HUES64 (cell line): ENCODE measurements at regions not wholly inside any gene's neighbourhood (a gene's known extent, or its start where the extent isn't known, plus 50 kb on each side); places are given as distances from the start of the nearest gene placed in this dataset.

Experiments used
- H3K27ac ChIP-seq: 2 replicates; pipeline ENCODE4 v1.7.0; 2013; ENCODE audit warnings: low read depth, low read length, inconsistent platforms
- H3K27me3 ChIP-seq: 2 replicates; pipeline ENCODE4 v1.6.1; 2013; ENCODE audit warnings: mild to moderate bottlenecking, low read length; ENCODE audit not compliant: insufficient read depth
- H3K36me3 ChIP-seq: 2 replicates; pipeline ENCODE4 v1.6.1; 2013; ENCODE audit warnings: mild to moderate bottlenecking, low read length; ENCODE audit not compliant: insufficient read depth
- H3K4me1 ChIP-seq: 2 replicates; pipeline ENCODE4 v1.6.1; 2013; ENCODE audit warnings: mild to moderate bottlenecking, low read length, moderate library complexity; ENCODE audit not compliant: insufficient read depth
- H3K4me3 ChIP-seq: 2 replicates; pipeline ENCODE4 v1.5.1; 2013; ENCODE audit warnings: mild to moderate bottlenecking, low read length, moderate library complexity
- H3K9ac ChIP-seq: 2 replicates; pipeline ENCODE4 v1.6.1; 2013; ENCODE audit warnings: mild to moderate bottlenecking, low read depth, low read length
- H3K9me3 ChIP-seq: 2 replicates; pipeline ENCODE4 v1.6.1; 2013; ENCODE audit warnings: low read depth, low read length; ENCODE audit not compliant: insufficient read depth
- WGBS: fragments of 150-250, 120-280 bp; methylation state at CpG from one replicate; pipeline ENCODE4 v1.1.7; 2013; ENCODE audit warnings: missing lambda C conversion rate; 5-methylcytosine and 5-hydroxymethylcytosine counted together

DNA sequence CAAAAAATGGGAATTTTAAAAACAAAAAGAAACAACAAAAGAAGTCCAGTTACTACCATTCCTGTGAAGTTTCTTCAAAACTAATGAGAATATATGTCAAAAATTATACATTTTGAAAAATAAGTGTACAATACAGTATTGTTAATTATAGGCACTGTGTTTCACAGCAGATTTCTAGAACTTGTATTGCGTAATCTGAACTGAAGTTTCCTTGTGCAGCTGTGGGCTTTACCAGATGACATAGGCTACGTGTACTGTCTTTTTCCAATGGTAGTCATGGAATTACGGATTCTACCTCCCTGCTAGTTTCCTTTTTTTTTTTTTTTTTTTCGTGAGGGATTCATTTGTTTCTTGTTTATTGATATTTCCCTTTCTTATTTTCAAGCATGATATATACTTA lies 113.8 kb upstream of the GABRA2 start:
- H3K9ac ChIP-seq: no peak overlapping the region
- H3K27ac ChIP-seq: no peak overlapping the region
- no peaks in the 10 kb centered on the region for H3K27me3 ChIP-seq
- H3K9me3 ChIP-seq: no peaks in the 10 kb centered on the region
- no peak overlapping the region for H3K4me3 ChIP-seq
- WGBS: 98% methylated on average over 2 of the region's 4 CpGs
- H3K4me1 ChIP-seq: no peaks in the 10 kb centered on the region
- no peaks in the 10 kb centered on the region for H3K36me3 ChIP-seq

- Histone ChIP-seq H3K27ac (no peak overlapping the region), H3K4me1 (peaks cover 33% of the 10 kb centered on the region), H3K4me3 (no peak overlapping the region), H3K36me3 (no peaks in the 10 kb centered on the region), H3K9ac (no peak overlapping the region), H3K9me3 (no peaks in the 10 kb centered on the region), H3K27me3 (no peaks in the 10 kb centered on the region)
- WGBS: 95% methylated on average over 3 of the region's 3 CpGs
Observed at GRCh38 chr4:46492394-46492793, 102.5 kb upstream of the GABRA2 start.

DNA sequence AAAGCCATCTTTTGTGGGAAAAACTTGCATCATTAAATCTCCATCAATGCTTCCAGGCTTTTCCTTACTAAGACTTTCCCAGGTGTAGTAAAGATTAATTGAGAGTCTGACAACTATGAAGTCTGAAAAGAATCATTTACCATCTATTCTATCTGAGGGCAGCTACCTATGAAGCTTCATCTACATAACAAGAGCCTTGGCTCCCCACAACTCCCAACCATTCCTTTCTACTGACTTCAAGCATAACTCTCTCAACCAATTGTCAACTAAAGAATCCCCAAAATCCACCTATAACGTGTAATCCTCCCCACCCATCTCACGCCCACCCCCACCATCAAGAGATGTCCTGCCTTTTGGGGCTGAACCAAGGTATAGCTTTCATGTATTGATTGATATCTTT lies 101.5 kb upstream of the GABRA2 start:
- no peak overlapping the region for H3K9ac ChIP-seq
- no peak overlapping the region for H3K4me3 ChIP-seq
- 56% methylated on average over 2 of the region's 2 CpGs for WGBS
- H3K27ac ChIP-seq: peak overlapping the region; percentile 4; the same call in 1 of the 2 replicates
- H3K9me3 ChIP-seq: no peaks in the 10 kb centered on the region
- H3K4me1 ChIP-seq: peaks cover 33% of the 10 kb centered on the region
- no peaks in the 10 kb centered on the region for H3K27me3 ChIP-seq
- no peaks in the 10 kb centered on the region for H3K36me3 ChIP-seq

- Histone ChIP-seq H3K9me3 (no peaks in the 10 kb centered on the region), H3K9ac (no peak overlapping the region), H3K27ac (no peak overlapping the region), H3K27me3 (no peaks in the 10 kb centered on the region), H3K4me1 (no peaks in the 10 kb centered on the region), H3K36me3 (no peaks in the 10 kb centered on the region), H3K4me3 (no peak overlapping the region)
Observed at GRCh38 chr4:46484881-46485280, 95.0 kb upstream of the GABRA2 start.

DNA sequence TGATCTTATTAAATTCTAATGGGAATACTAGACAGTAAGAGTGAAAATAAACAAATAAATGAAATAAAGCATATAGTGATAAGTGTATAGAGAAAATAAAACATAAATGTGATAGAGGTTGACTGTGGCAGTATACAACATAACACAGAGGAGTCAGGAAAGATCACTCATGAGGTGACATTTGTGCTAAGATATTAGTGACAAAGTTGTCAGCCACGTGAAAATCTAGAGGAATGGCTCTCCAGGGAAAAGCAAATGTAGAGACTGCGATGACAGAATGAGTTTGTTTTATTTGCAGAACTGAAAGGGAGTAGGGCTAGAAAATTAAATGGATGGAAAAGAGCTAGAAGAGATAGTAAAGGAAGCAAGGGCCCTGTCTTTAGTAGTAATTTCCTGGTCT lies 72.8 kb upstream of the GABRA2 start:
- H3K36me3 ChIP-seq: no peaks in the 10 kb centered on the region
- no peaks in the 10 kb centered on the region for H3K27me3 ChIP-seq
- no peak overlapping the region for H3K4me3 ChIP-seq
- H3K27ac ChIP-seq: no peak overlapping the region
- no peaks in the 10 kb centered on the region for H3K9me3 ChIP-seq
- 79% methylated on average over 2 of the region's 2 CpGs for WGBS
- H3K9ac ChIP-seq: no peak overlapping the region
- H3K4me1 ChIP-seq: no peaks in the 10 kb centered on the region

DNA sequence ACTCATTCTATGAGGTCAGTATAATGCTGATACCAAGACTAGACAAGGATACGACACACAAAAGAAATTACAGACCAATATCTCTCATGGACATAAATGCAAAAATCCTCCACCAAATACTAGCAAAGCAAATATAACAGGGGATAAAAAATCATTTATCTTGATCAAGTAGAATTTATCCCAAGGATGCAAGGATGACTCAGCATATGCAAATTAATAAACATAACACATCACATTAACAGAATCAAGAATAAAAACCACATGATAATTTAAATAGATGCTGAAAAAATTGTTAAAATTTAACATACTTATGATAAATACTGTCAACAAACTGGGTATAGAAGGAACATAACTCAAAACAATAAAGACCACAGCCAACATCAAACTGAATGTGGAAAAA lies 69.4 kb upstream of the GABRA2 start:
- Histone ChIP-seq H3K4me3 (no peak overlapping the region), H3K9ac (no peak overlapping the region), H3K9me3 (no peaks in the 10 kb centered on the region), H3K27me3 (no peaks in the 10 kb centered on the region), H3K4me1 (no peaks in the 10 kb centered on the region), H3K36me3 (no peaks in the 10 kb centered on the region), H3K27ac (no peak overlapping the region)
- 93% methylated on average over 1 of the region's 1 CpG for WGBS

DNA sequence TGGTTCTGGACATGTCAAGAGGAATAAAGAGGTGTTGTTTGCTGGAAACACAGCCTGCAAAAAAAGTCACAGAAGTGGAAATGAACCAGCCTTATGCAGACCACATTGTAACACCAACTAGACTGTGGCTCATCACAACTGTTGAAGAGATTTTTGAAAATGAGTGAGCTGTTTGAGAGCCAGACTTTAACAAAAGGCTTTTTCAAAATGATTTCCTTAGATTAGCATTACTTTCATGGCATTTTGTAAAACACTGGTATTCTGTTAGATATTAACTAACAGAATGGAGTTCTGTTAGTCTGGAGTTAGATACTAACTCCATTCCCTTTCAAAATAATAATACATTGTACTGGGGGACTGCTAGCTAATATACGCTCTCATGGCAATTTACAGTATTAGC lies 60.6 kb upstream of the GABRA2 start:
- H3K9me3 ChIP-seq: no peaks in the 10 kb centered on the region
- no peak overlapping the region for H3K4me3 ChIP-seq
- H3K9ac ChIP-seq: no peak overlapping the region
- H3K27me3 ChIP-seq: no peaks in the 10 kb centered on the region
- no peaks in the 10 kb centered on the region for H3K36me3 ChIP-seq
- H3K4me1 ChIP-seq: no peaks in the 10 kb centered on the region
- 78% methylated on average over 1 of the region's 1 CpG for WGBS
- H3K27ac ChIP-seq: no peak overlapping the region

DNA sequence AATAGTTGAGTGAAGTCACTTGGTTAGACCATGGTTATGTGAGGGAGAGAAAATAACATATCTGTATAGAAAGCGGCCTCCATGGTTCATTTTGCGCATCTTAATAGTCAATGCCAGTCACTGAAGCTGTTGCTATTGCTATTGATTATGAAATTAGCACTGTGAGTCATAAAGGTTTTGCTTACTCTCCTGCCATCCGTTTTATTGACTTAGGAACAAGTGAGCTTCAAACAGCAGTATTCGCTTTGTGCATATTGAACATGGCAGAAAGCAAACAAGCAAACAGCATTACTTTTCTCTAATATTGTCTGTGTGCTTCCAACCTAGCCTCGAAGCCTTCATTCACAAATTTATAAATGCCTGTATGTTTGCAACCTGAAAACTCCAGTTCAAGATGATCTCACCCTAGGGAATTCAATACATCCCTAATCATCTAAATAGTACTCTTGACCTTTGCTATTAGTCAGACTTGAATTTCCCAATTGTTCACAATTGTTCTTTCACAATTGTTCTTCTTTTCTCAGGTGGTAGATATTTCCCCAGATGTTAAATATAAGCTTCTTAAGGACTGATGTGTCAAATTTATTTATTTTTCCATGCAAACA lies 55.9 kb upstream of the GABRA2 start:
- Histone ChIP-seq H3K4me3 (no peak overlapping the region), H3K27me3 (no peaks in the 10 kb centered on the region), H3K9ac (no peak overlapping the region), H3K4me1 (no peaks in the 10 kb centered on the region), H3K36me3 (no peaks in the 10 kb centered on the region), H3K27ac (no peak overlapping the region), H3K9me3 (no peaks in the 10 kb centered on the region)
- WGBS: 93% methylated on average over 5 of the region's 5 CpGs

- H3K36me3 ChIP-seq: no peaks in the 10 kb centered on the region
- H3K9ac ChIP-seq: no peak overlapping the region
- no peaks in the 10 kb centered on the region for H3K27me3 ChIP-seq
- H3K4me1 ChIP-seq: no peaks in the 10 kb centered on the region
- H3K4me3 ChIP-seq: no peak overlapping the region
- WGBS: 95% methylated on average over 1 of the region's 5 CpGs
- H3K9me3 ChIP-seq: no peaks in the 10 kb centered on the region
- no peak overlapping the region for H3K27ac ChIP-seq
Observed at GRCh38 chr4:46444318-46445000, 54.5 kb upstream of the GABRA2 start.

DNA sequence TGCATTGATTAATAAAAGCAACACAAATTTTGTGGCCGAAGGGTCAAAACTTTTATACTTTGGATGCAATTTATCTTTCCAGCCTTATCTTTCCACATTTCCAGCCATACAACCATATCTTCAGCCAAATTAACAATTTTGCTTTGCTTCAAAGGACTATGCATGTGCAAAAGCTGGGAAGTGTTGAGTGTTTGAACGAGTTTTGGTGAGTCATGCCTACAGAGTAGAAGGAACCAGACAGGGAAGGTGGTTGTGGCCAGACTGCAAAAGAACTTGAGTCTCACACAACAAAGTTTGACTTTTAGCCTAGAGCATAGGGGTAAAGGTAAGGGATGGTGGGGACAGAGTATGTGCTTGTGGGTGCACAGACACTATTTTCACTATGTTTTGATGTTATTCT lies 53.0 kb upstream of the GABRA2 start:
- H3K27me3 ChIP-seq: no peaks in the 10 kb centered on the region
- H3K27ac ChIP-seq: no peak overlapping the region
- WGBS: 79% methylated on average over 2 of the region's 2 CpGs
- no peaks in the 10 kb centered on the region for H3K4me1 ChIP-seq
- H3K9ac ChIP-seq: no peak overlapping the region
- H3K9me3 ChIP-seq: no peaks in the 10 kb centered on the region
- no peak overlapping the region for H3K4me3 ChIP-seq
- no peaks in the 10 kb centered on the region for H3K36me3 ChIP-seq

DNA sequence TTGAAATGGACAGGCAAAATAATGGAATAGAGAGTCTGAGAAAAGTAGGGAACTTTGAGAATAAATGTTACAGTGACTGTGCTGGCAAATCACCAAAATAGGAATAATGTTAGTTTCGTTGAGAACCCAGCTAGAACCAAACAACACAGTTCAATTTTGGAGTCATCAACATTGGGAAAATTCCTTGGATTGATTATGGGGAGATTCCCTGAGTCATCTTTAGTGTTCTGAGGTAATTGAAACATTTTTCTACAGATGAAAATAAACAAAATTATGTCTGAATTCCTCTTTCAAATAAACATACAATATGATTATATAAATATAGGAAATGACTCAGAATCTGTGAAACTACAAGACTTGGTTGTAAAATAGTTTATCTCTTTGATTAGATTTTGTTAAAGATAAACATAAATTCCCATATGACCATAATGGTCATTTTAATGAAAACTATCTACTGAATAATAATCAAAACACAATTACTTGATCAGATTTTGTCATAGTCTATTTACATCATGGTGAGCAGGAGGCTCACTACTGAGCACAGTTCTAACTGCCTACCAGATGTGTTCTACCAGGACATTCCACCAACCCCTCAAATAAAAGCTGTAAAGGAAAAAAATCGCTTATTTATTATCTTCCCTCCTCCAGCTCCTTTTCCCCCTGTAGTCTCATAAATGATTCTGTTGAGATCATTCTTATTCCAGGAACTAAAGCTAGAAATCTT lies 51.4 kb upstream of the GABRA2 start:
- Histone ChIP-seq H3K9ac (no peak overlapping the region), H3K9me3 (no peaks in the 10 kb centered on the region), H3K27ac (no peak overlapping the region), H3K4me1 (no peaks in the 10 kb centered on the region), H3K27me3 (no peaks in the 10 kb centered on the region), H3K36me3 (no peaks in the 10 kb centered on the region), H3K4me3 (no peak overlapping the region)
- WGBS: 94% methylated on average over 2 of the region's 2 CpGs
